SK-N-SH treated with all-trans-retinoic acid at 6 μM for 48 hours (cell line): ENCODE measurements at regions not wholly inside any gene's neighbourhood (a gene's known extent, or its start where the extent isn't known, plus 50 kb on each side); places are given as distances from the start of the nearest gene placed in this dataset.

Source experiments
- ATAC-seq: fragments of 200-7000 bp; cut with Tn5 transposase; 3 replicates; pipeline ENCODE4 v1.9.1; 2020; ENCODE audit warnings: mild to moderate bottlenecking, moderate library complexity
- ARNTL ChIP-seq: fragments of 450-650 bp; formaldehyde crosslinking; IDR thresholded peaks from 2 replicates; pipeline ENCODE4 v1.5.0; 2020; ENCODE audit warnings: low read depth, mild to moderate bottlenecking, moderate library complexity, borderline replicate concordance
- BACH2 ChIP-seq: fragments of 250-450 bp; sonication (Bioruptor Pico); IDR thresholded peaks from 2 replicates; pipeline ENCODE4 v1.9.0; 2021; ENCODE audit warnings: mild to moderate bottlenecking, borderline replicate concordance
- CREB5 ChIP-seq: fragments of 250-450 bp; sonication (Bioruptor Pico); IDR thresholded peaks from 2 replicates; pipeline ENCODE4 v1.5.1; 2020; ENCODE audit warnings: low read depth, mild to moderate bottlenecking, moderate library complexity
- CSDC2 ChIP-seq: fragments of 250-450 bp; sonication (Bioruptor Pico); IDR thresholded peaks from 2 replicates; pipeline ENCODE4 v1.5.0; 2020; ENCODE audit warnings: mild to moderate bottlenecking, moderate library complexity
- GLIS3 ChIP-seq: fragments of 250-450 bp; sonication (Bioruptor Pico); IDR thresholded peaks from 2 replicates; pipeline ENCODE4 v1.5.0; 2020; ENCODE audit warnings: mild to moderate bottlenecking, moderate library complexity
- ISL1 ChIP-seq: fragments of 250-450 bp; sonication (Bioruptor Pico); IDR thresholded peaks from 2 replicates; pipeline ENCODE4 v2.1.2; 2022; ENCODE audit warnings: mild to moderate bottlenecking, moderate library complexity
- OSR1 ChIP-seq: fragments of 250-450 bp; sonication (Bioruptor Pico); IDR thresholded peaks from 2 replicates; pipeline ENCODE4 v1.8.0; 2022; ENCODE audit warnings: moderate library complexity, mild to moderate bottlenecking, inconsistent platforms
- PATZ1 ChIP-seq: fragments of 250-450 bp; sonication (Bioruptor Pico); IDR thresholded peaks from 2 replicates; pipeline ENCODE4 v1.8.0; 2020; ENCODE audit warnings: mild to moderate bottlenecking, moderate library complexity, borderline replicate concordance
- POU6F1 ChIP-seq: fragments of 250-450 bp; sonication (Bioruptor Pico); IDR thresholded peaks from 2 replicates; pipeline ENCODE4 v1.8.0; 2021; ENCODE audit warnings: low read depth, mild to moderate bottlenecking, moderate library complexity, borderline replicate concordance
- PPARA ChIP-seq: fragments of 250-450 bp; sonication (Bioruptor Pico); IDR thresholded peaks from 2 replicates; pipeline ENCODE4 v1.5.0; 2020; ENCODE audit warnings: mild to moderate bottlenecking, borderline replicate concordance
- RARB ChIP-seq: fragments of 250-450 bp; sonication (Bioruptor Pico); IDR thresholded peaks from 2 replicates; pipeline ENCODE4 v1.8.0; 2021; ENCODE audit warnings: mild to moderate bottlenecking, moderate library complexity
- TCF4 ChIP-seq: fragments of 250-450 bp; sonication (Bioruptor Pico); IDR thresholded peaks from 2 replicates; pipeline ENCODE4 v1.8.0; 2021; ENCODE audit warnings: mild to moderate bottlenecking, moderate library complexity, borderline replicate concordance
- ZC3H10 ChIP-seq: fragments of 250-450 bp; sonication (Bioruptor Pico); IDR thresholded peaks from 2 replicates; pipeline ENCODE4 v1.5.1; 2021; ENCODE audit warnings: mild to moderate bottlenecking, moderate library complexity
- ZFP3 ChIP-seq: fragments of 250-450 bp; sonication (Bioruptor Pico); IDR thresholded peaks from 2 replicates; pipeline ENCODE4 v1.5.0; 2020; ENCODE audit warnings: mild to moderate bottlenecking, moderate library complexity
- ZFP30 ChIP-seq: fragments of 450-650 bp; formaldehyde crosslinking; IDR thresholded peaks from 2 replicates; pipeline ENCODE4 v1.5.0; 2022; ENCODE audit warnings: mild to moderate bottlenecking, moderate library complexity
- ZNF565 ChIP-seq: fragments of 450-650 bp; formaldehyde crosslinking; conservative IDR thresholded peaks from 2 replicates; pipeline ENCODE4 v1.5.0; 2020; ENCODE audit warnings: low read depth, mild to moderate bottlenecking, moderate library complexity
- ZNF70 ChIP-seq: fragments of 450-650 bp; formaldehyde crosslinking; IDR thresholded peaks from 2 replicates; pipeline ENCODE4 v1.5.0; 2020; ENCODE audit warnings: mild to moderate bottlenecking, moderate library complexity
- ZNF8 ChIP-seq: fragments of 450-650 bp; formaldehyde crosslinking; IDR thresholded peaks from 2 replicates; pipeline ENCODE4 v1.5.0; 2020; ENCODE audit warnings: mild to moderate bottlenecking, moderate library complexity
- TF ChIP-seq, protein P1 (sequence below): fragments of 250-450 bp; sonication (Bioruptor Pico); IDR thresholded peaks from 2 replicates; pipeline ENCODE4 v1.5.0; 2020; ENCODE audit warnings: mild to moderate bottlenecking, moderate library complexity
- TF ChIP-seq, protein P2 (sequence below): fragments of 250-450 bp; sonication (Bioruptor Pico); IDR thresholded peaks from 2 replicates; pipeline ENCODE4 v1.5.1; 2021; ENCODE audit warnings: mild to moderate bottlenecking, moderate library complexity

DNA sequence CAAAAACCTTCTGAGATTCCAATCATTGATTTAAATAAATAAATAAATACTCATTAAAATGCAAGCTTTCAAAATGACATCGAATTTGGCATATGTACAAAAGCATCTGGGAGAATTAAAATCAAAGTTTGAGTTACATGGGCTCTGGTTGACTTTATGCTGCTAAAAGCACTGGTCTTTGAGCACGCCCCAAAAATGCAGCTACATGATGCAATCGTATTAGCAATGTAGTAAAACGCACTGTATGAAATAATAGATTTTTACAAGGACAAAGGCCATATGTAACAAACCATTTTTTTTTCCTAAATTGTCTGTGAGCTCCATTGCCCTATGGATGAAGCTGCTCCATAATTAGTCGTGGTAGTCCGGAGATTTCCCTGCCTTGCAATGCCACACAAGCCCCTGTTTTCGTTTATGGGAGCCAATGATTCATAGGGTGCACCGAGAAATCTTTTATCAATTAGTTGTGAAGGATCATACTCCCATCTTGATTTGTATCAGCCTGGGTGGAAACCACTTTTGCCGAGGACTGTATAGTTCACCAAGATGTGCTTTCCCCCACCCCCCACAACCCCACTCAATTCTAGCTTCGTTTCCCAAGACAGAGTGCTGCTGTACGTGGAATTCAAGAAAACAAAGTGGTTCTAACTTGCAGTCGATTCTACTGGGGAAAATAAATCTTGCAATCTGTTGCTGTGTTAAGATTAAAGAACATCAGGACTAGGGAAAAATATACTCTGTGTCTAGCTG is 268.4 kb downstream of the IRS1 start (continued):
- no peak for TF ChIP-seq ZNF70 (CRISPR knock-in tag)
- TF ChIP-seq, all 23 proteins: peak for 0

GRCh38 chr2:226529556-226529955 is 270.1 kb downstream of the IRS1 start:
- TF ChIP-seq PPARA (CRISPR knock-in tag), result no peak
- TF ChIP-seq TCF4, result no peak
- no peak for TF ChIP-seq ARNTL
- TF ChIP-seq BACH2 (CRISPR knock-in tag), result no peak
- TF ChIP-seq, protein P1, sequence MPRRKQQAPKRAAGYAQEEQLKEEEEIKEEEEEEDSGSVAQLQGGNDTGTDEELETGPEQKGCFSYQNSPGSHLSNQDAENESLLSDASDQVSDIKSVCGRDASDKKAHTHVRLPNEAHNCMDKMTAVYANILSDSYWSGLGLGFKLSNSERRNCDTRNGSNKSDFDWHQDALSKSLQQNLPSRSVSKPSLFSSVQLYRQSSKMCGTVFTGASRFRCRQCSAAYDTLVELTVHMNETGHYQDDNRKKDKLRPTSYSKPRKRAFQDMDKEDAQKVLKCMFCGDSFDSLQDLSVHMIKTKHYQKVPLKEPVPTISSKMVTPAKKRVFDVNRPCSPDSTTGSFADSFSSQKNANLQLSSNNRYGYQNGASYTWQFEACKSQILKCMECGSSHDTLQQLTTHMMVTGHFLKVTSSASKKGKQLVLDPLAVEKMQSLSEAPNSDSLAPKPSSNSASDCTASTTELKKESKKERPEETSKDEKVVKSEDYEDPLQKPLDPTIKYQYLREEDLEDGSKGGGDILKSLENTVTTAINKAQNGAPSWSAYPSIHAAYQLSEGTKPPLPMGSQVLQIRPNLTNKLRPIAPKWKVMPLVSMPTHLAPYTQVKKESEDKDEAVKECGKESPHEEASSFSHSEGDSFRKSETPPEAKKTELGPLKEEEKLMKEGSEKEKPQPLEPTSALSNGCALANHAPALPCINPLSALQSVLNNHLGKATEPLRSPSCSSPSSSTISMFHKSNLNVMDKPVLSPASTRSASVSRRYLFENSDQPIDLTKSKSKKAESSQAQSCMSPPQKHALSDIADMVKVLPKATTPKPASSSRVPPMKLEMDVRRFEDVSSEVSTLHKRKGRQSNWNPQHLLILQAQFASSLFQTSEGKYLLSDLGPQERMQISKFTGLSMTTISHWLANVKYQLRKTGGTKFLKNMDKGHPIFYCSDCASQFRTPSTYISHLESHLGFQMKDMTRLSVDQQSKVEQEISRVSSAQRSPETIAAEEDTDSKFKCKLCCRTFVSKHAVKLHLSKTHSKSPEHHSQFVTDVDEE (CRISPR knock-in tag), result no peak
- TF ChIP-seq GLIS3, result no peak
- TF ChIP-seq CREB5, result no peak
- no peak for TF ChIP-seq ZNF8 (CRISPR knock-in tag)
- TF ChIP-seq ISL1 (CRISPR knock-in tag), result no peak
- TF ChIP-seq PATZ1, result no peak
- no peak for TF ChIP-seq RARB (CRISPR knock-in tag)
- no peak for TF ChIP-seq OSR1 (CRISPR knock-in tag)
- TF ChIP-seq ZC3H10 (CRISPR knock-in tag), result no peak
- TF ChIP-seq, protein P2, sequence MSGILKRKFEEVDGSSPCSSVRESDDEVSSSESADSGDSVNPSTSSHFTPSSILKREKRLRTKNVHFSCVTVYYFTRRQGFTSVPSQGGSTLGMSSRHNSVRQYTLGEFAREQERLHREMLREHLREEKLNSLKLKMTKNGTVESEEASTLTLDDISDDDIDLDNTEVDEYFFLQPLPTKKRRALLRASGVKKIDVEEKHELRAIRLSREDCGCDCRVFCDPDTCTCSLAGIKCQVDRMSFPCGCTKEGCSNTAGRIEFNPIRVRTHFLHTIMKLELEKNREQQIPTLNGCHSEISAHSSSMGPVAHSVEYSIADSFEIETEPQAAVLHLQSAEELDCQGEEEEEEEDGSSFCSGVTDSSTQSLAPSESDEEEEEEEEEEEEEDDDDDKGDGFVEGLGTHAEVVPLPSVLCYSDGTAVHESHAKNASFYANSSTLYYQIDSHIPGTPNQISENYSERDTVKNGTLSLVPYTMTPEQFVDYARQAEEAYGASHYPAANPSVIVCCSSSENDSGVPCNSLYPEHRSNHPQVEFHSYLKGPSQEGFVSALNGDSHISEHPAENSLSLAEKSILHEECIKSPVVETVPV (CRISPR knock-in tag), result no peak
- no peak for TF ChIP-seq ZNF565 (CRISPR knock-in tag)
- TF ChIP-seq ZFP30 (CRISPR knock-in tag), result no peak

GRCh38 chr2:226526716-226527115 is 272.9 kb downstream of the IRS1 start:
- no peak for ATAC-seq
- TF ChIP-seq OSR1 (CRISPR knock-in tag) (no peak), ZNF70 (CRISPR knock-in tag) (no peak), POU6F1 (CRISPR knock-in tag) (no peak), ZFP3 (CRISPR knock-in tag) (no peak), CSDC2 (CRISPR knock-in tag) (no peak), TCF4 (no peak), ZC3H10 (CRISPR knock-in tag) (no peak)
- TF ChIP-seq, protein P1 (CRISPR knock-in tag), result no peak

More at GRCh38 chr2:226529556-226529955, 270.1 kb downstream of the IRS1 start:
- no peak for ATAC-seq
